HEK293 (cell line): ENCODE measurements at regions not wholly inside any gene's neighbourhood (a gene's known extent, or its start where the extent isn't known, plus 50 kb on each side); places are given as distances from the start of the nearest gene placed in this dataset.

Source experiments
- ZNF184 ChIP-seq: fragments of 450-650 bp; IDR thresholded peaks from 2 replicates; pipeline ENCODE4 v1.5.1; 2018; ENCODE audit warnings: missing biosample characterization, mild to moderate bottlenecking, missing genetic modification characterization
- ZNF660 ChIP-seq: fragments of 450-650 bp; IDR thresholded peaks from 2 replicates; pipeline ENCODE4 v1.5.1; 2018; ENCODE audit warnings: missing biosample characterization, mild to moderate bottlenecking, missing genetic modification characterization
- TF ChIP-seq, protein P1 (sequence below): fragments of 450-650 bp; formaldehyde crosslinking; IDR thresholded peaks from 2 replicates; pipeline ENCODE4 v1.5.1; 2016; ENCODE audit warnings: missing biosample characterization, missing genetic modification characterization

DNA sequence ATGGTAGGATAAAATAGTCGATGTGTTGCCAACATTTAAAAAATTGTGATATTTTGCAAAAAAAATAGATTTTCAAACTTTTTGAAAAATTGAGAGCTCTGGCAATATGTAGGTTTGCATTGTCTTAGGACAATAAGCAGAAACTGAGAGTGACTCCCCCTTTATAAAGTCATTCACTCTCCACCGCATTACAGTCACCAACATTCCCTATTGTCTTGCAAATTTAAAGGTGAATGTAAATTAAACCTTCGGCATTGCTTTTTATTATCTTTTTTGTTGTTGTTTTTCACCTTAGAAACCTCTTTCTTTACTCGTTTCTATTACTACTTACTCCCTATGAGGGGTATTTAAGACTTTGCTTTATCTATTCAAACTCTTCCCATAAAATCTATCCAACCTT lies 944.2 kb downstream of the DTWD2 start:
- no peak for TF ChIP-seq ZNF660
- TF ChIP-seq, protein P1, sequence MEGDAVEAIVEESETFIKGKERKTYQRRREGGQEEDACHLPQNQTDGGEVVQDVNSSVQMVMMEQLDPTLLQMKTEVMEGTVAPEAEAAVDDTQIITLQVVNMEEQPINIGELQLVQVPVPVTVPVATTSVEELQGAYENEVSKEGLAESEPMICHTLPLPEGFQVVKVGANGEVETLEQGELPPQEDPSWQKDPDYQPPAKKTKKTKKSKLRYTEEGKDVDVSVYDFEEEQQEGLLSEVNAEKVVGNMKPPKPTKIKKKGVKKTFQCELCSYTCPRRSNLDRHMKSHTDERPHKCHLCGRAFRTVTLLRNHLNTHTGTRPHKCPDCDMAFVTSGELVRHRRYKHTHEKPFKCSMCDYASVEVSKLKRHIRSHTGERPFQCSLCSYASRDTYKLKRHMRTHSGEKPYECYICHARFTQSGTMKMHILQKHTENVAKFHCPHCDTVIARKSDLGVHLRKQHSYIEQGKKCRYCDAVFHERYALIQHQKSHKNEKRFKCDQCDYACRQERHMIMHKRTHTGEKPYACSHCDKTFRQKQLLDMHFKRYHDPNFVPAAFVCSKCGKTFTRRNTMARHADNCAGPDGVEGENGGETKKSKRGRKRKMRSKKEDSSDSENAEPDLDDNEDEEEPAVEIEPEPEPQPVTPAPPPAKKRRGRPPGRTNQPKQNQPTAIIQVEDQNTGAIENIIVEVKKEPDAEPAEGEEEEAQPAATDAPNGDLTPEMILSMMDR = no peak
- no peak for TF ChIP-seq ZNF184
